ENCODE measurements at regions not wholly inside any gene's neighbourhood (a gene's known extent, or its start where the extent isn't known, plus 50 kb on each side); places are given as distances from the start of the nearest gene placed in this dataset.

- H3K36me3 ChIP-seq (ENCODE audit: control insufficient read depth in 5 of 5, insufficient read depth in 5 of 5, low read length in 5 of 5), result no peaks in the 10 kb centered on the region
- no peaks in the 10 kb centered on the region for H3K9me3 ChIP-seq (ENCODE audit: control insufficient read depth in 5 of 5, low read length in 5 of 5)
- H3K9ac ChIP-seq (ENCODE audit: low read length in 5 of 5), result no peak overlapping the region
- no peak overlapping the region for H3K4me3 ChIP-seq (ENCODE audit: low read depth in 1 of 5, low read length in 5 of 5)
- H3K27ac ChIP-seq (ENCODE audit: low read depth, low read length), result no peak overlapping the region
- H3K4me1 ChIP-seq (ENCODE audit: control insufficient read depth in 5 of 5, insufficient read depth in 5 of 5, low read length in 5 of 5), result no peaks in the 10 kb centered on the region
- H3K27me3 ChIP-seq (ENCODE audit: control insufficient read depth in 5 of 5, insufficient read depth in 4 of 5, low read length in 5 of 5), result peaks cover 0 to 5% (median 0%) of the 10 kb centered on the region in 5 donors
Measured at GRCh38 chr22:49540084-49540912, 287.4 kb downstream of the BRD1 start.

- no peak overlapping the region for H3K27ac ChIP-seq (ENCODE audit: low read depth, low read length)
- no peaks in the 10 kb centered on the region for H3K9me3 ChIP-seq (ENCODE audit: control insufficient read depth in 5 of 5, low read length in 5 of 5)
- H3K4me3 ChIP-seq (ENCODE audit: low read depth in 1 of 5, low read length in 5 of 5), result no peak overlapping the region
- no peaks in the 10 kb centered on the region for H3K36me3 ChIP-seq (ENCODE audit: control insufficient read depth in 5 of 5, insufficient read depth in 5 of 5, low read length in 5 of 5)
- peaks cover 0 to 12% (median 3%) of the 10 kb centered on the region in 5 donors for H3K27me3 ChIP-seq (ENCODE audit: control insufficient read depth in 5 of 5, insufficient read depth in 4 of 5, low read length in 5 of 5)
- H3K4me1 ChIP-seq (ENCODE audit: control insufficient read depth in 5 of 5, insufficient read depth in 5 of 5, low read length in 5 of 5), result no peaks in the 10 kb centered on the region
- no peak overlapping the region for H3K9ac ChIP-seq (ENCODE audit: low read length in 5 of 5)
Measured at GRCh38 chr22:49538006-49538405, 289.7 kb downstream of the BRD1 start.

- Histone ChIP-seq H3K9me3 (ENCODE audit: control insufficient read depth in 5 of 5, low read length in 5 of 5) (no peaks in the 10 kb centered on the region), H3K27me3 (ENCODE audit: control insufficient read depth in 5 of 5, insufficient read depth in 4 of 5, low read length in 5 of 5) (peaks cover 0 to 14% (median 3%) of the 10 kb centered on the region in 5 donors), H3K9ac (ENCODE audit: low read length in 5 of 5) (no peak overlapping the region), H3K27ac (ENCODE audit: low read depth, low read length) (no peak overlapping the region), H3K4me1 (ENCODE audit: control insufficient read depth in 5 of 5, insufficient read depth in 5 of 5, low read length in 5 of 5) (no peaks in the 10 kb centered on the region), H3K36me3 (ENCODE audit: control insufficient read depth in 5 of 5, insufficient read depth in 5 of 5, low read length in 5 of 5) (no peaks in the 10 kb centered on the region), H3K4me3 (ENCODE audit: low read depth in 1 of 5, low read length in 5 of 5) (no peak overlapping the region)
Measured at GRCh38 chr22:49536571-49537131, 291.0 kb downstream of the BRD1 start.

GRCh38 chr22:49535527-49536125, 292.0 kb downstream of the BRD1 start:
- Histone ChIP-seq H3K36me3 (ENCODE audit: control insufficient read depth in 5 of 5, insufficient read depth in 5 of 5, low read length in 5 of 5) (no peaks in the 10 kb centered on the region), H3K9ac (ENCODE audit: low read length in 5 of 5) (no peak overlapping the region), H3K27ac (ENCODE audit: low read depth, low read length) (no peak overlapping the region), H3K4me1 (ENCODE audit: control insufficient read depth in 5 of 5, insufficient read depth in 5 of 5, low read length in 5 of 5) (no peaks in the 10 kb centered on the region), H3K9me3 (ENCODE audit: control insufficient read depth in 5 of 5, low read length in 5 of 5) (no peaks in the 10 kb centered on the region), H3K4me3 (ENCODE audit: low read depth in 1 of 5, low read length in 5 of 5) (no peak overlapping the region), H3K27me3 (ENCODE audit: control insufficient read depth in 5 of 5, insufficient read depth in 4 of 5, low read length in 5 of 5) (peaks cover 0 to 15% (median 3%) of the 10 kb centered on the region in 5 donors)

GRCh38 chr22:49535126-49535525, 292.5 kb downstream of the BRD1 start:
- Histone ChIP-seq H3K4me3 (ENCODE audit: low read depth in 1 of 5, low read length in 5 of 5) (no peak overlapping the region), H3K9me3 (ENCODE audit: control insufficient read depth in 5 of 5, low read length in 5 of 5) (no peaks in the 10 kb centered on the region), H3K4me1 (ENCODE audit: control insufficient read depth in 5 of 5, insufficient read depth in 5 of 5, low read length in 5 of 5) (no peaks in the 10 kb centered on the region), H3K27me3 (ENCODE audit: control insufficient read depth in 5 of 5, insufficient read depth in 4 of 5, low read length in 5 of 5) (peaks cover 0 to 15% (median 3%) of the 10 kb centered on the region in 5 donors), H3K36me3 (ENCODE audit: control insufficient read depth in 5 of 5, insufficient read depth in 5 of 5, low read length in 5 of 5) (no peaks in the 10 kb centered on the region), H3K9ac (ENCODE audit: low read length in 5 of 5) (no peak overlapping the region), H3K27ac (ENCODE audit: low read depth, low read length) (no peak overlapping the region)

GRCh38 chr22:49534386-49534785, 293.3 kb downstream of the BRD1 start:
- no peak overlapping the region for H3K9ac ChIP-seq (ENCODE audit: low read length in 5 of 5)
- peaks cover 0 to 15% (median 3%) of the 10 kb centered on the region in 5 donors for H3K27me3 ChIP-seq (ENCODE audit: control insufficient read depth in 5 of 5, insufficient read depth in 4 of 5, low read length in 5 of 5)

GRCh38 chr22:49533886-49534285, 293.8 kb downstream of the BRD1 start:
- Histone ChIP-seq H3K4me3 (ENCODE audit: low read depth in 1 of 5, low read length in 5 of 5) (no peak overlapping the region), H3K9me3 (ENCODE audit: control insufficient read depth in 5 of 5, low read length in 5 of 5) (no peaks in the 10 kb centered on the region), H3K4me1 (ENCODE audit: control insufficient read depth in 5 of 5, insufficient read depth in 5 of 5, low read length in 5 of 5) (no peaks in the 10 kb centered on the region), H3K36me3 (ENCODE audit: control insufficient read depth in 5 of 5, insufficient read depth in 5 of 5, low read length in 5 of 5) (no peaks in the 10 kb centered on the region), H3K27me3 (ENCODE audit: control insufficient read depth in 5 of 5, insufficient read depth in 4 of 5, low read length in 5 of 5) (peaks cover 0 to 15% (median 3%) of the 10 kb centered on the region in 5 donors), H3K9ac (ENCODE audit: low read length in 5 of 5) (no peak overlapping the region), H3K27ac (ENCODE audit: low read depth, low read length) (no peak overlapping the region)

More at GRCh38 chr22:49534386-49534785, 293.3 kb downstream of the BRD1 start:
- H3K9me3 ChIP-seq (ENCODE audit: control insufficient read depth in 5 of 5, low read length in 5 of 5), result no peaks in the 10 kb centered on the region
- no peak overlapping the region for H3K4me3 ChIP-seq (ENCODE audit: low read depth in 1 of 5, low read length in 5 of 5)
- no peaks in the 10 kb centered on the region for H3K4me1 ChIP-seq (ENCODE audit: control insufficient read depth in 5 of 5, insufficient read depth in 5 of 5, low read length in 5 of 5)
- H3K36me3 ChIP-seq (ENCODE audit: control insufficient read depth in 5 of 5, insufficient read depth in 5 of 5, low read length in 5 of 5), result no peaks in the 10 kb centered on the region
- no peak overlapping the region for H3K27ac ChIP-seq (ENCODE audit: low read depth, low read length)

GRCh38 chr22:49532869-49533802, 294.5 kb downstream of the BRD1 start:
- Histone ChIP-seq H3K36me3 (ENCODE audit: control insufficient read depth in 5 of 5, insufficient read depth in 5 of 5, low read length in 5 of 5) (no peaks in the 10 kb centered on the region), H3K9ac (ENCODE audit: low read length in 5 of 5) (no peak overlapping the region), H3K27me3 (ENCODE audit: control insufficient read depth in 5 of 5, insufficient read depth in 4 of 5, low read length in 5 of 5) (peaks cover 0 to 15% (median 3%) of the 10 kb centered on the region in 5 donors), H3K4me1 (ENCODE audit: control insufficient read depth in 5 of 5, insufficient read depth in 5 of 5, low read length in 5 of 5) (no peaks in the 10 kb centered on the region), H3K9me3 (ENCODE audit: control insufficient read depth in 5 of 5, low read length in 5 of 5) (no peaks in the 10 kb centered on the region), H3K27ac (ENCODE audit: low read depth, low read length) (no peak overlapping the region), H3K4me3 (ENCODE audit: low read depth in 1 of 5, low read length in 5 of 5) (no peak overlapping the region)

GRCh38 chr22:49531368-49531791, 296.3 kb downstream of the BRD1 start:
- H3K4me3 ChIP-seq (ENCODE audit: low read depth in 1 of 5, low read length in 5 of 5), result no peak overlapping the region
- H3K27me3 ChIP-seq (ENCODE audit: control insufficient read depth in 5 of 5, insufficient read depth in 4 of 5, low read length in 5 of 5), result peaks cover 0 to 15% (median 3%) of the 10 kb centered on the region in 5 donors

More at GRCh38 chr22:49531368-49531791, 296.3 kb downstream of the BRD1 start:
- Histone ChIP-seq H3K27ac (ENCODE audit: low read depth, low read length) (no peak overlapping the region), H3K36me3 (ENCODE audit: control insufficient read depth in 5 of 5, insufficient read depth in 5 of 5, low read length in 5 of 5) (no peaks in the 10 kb centered on the region), H3K9me3 (ENCODE audit: control insufficient read depth in 5 of 5, low read length in 5 of 5) (no peaks in the 10 kb centered on the region), H3K9ac (ENCODE audit: low read length in 5 of 5) (no peak overlapping the region), H3K4me1 (ENCODE audit: control insufficient read depth in 5 of 5, insufficient read depth in 5 of 5, low read length in 5 of 5) (no peaks in the 10 kb centered on the region)
